ENCODE measurements at regions not wholly inside any gene's neighbourhood (a gene's known extent, or its start where the extent isn't known, plus 50 kb on each side); places are given as distances from the start of the nearest gene placed in this dataset.

DNA sequence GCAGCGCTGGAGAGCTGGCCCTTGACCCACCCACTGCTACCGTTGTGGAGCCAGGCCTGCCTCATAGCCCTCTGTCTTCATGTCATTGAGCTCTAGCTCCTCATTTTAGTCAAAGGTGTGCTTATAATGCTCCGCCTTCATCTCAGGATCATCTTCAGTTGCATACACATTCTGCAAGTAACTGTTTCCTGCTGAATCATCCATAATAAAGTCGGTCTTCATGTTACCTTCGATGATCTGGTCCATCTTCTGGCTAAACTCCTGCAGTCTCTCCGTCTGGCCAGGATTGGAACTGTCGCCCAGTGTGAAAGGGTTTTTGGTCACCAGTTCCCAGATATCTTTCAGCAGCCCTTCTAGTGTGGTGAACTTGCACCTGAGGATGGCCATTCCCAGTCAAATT is 62.6 kb upstream of the ARMC2 start:
- TF ChIP-seq, protein P1, sequence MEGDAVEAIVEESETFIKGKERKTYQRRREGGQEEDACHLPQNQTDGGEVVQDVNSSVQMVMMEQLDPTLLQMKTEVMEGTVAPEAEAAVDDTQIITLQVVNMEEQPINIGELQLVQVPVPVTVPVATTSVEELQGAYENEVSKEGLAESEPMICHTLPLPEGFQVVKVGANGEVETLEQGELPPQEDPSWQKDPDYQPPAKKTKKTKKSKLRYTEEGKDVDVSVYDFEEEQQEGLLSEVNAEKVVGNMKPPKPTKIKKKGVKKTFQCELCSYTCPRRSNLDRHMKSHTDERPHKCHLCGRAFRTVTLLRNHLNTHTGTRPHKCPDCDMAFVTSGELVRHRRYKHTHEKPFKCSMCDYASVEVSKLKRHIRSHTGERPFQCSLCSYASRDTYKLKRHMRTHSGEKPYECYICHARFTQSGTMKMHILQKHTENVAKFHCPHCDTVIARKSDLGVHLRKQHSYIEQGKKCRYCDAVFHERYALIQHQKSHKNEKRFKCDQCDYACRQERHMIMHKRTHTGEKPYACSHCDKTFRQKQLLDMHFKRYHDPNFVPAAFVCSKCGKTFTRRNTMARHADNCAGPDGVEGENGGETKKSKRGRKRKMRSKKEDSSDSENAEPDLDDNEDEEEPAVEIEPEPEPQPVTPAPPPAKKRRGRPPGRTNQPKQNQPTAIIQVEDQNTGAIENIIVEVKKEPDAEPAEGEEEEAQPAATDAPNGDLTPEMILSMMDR (IDR thresholded peaks at IDR 0.05), result no peak
- no peak for TF ChIP-seq POLR2A (IDR thresholded peaks at IDR 0.05)
- no peak for TF ChIP-seq EP300 (IDR thresholded peaks at IDR 0.05)
- no peak for TF ChIP-seq POLR2AphosphoS5 (IDR thresholded peaks at IDR 0.05)
